ENCODE measurements at regions not wholly inside any gene's neighbourhood (a gene's known extent, or its start where the extent isn't known, plus 50 kb on each side); places are given as distances from the start of the nearest gene placed in this dataset.
"Not testable (repeated sequence)": the region's sequence is repeated elsewhere in the genome, so short reads cannot be mapped to it uniquely, and the experiment has no call there.

DNA sequence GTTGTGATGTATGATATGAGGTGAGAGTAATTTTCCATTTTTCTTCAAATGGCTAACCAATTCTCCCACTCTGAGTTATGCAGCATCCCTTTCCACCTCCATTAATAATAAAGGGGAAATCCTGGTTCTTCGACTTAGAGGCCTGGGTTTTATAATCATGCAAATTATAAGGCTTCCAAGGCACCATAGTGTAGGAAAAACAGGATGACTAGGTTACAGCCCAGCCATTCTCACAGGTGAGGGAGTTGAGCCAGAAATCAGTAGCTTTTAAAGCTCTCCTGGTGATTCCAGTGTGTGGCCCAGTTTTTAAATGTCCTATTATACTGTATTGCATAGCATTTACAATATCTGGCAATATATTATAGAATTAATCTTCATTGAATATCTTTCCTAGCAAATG is 203.1 kb downstream of the ARHGEF9 start:
- TF ChIP-seq, protein P1, sequence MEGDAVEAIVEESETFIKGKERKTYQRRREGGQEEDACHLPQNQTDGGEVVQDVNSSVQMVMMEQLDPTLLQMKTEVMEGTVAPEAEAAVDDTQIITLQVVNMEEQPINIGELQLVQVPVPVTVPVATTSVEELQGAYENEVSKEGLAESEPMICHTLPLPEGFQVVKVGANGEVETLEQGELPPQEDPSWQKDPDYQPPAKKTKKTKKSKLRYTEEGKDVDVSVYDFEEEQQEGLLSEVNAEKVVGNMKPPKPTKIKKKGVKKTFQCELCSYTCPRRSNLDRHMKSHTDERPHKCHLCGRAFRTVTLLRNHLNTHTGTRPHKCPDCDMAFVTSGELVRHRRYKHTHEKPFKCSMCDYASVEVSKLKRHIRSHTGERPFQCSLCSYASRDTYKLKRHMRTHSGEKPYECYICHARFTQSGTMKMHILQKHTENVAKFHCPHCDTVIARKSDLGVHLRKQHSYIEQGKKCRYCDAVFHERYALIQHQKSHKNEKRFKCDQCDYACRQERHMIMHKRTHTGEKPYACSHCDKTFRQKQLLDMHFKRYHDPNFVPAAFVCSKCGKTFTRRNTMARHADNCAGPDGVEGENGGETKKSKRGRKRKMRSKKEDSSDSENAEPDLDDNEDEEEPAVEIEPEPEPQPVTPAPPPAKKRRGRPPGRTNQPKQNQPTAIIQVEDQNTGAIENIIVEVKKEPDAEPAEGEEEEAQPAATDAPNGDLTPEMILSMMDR (IDR thresholded peaks at IDR 0.05; ENCODE audit: control insufficient read depth, insufficient read depth, low read depth, low read length, missing control alignments) = no peak
- DNase-seq (ENCODE audit: low read depth) = no peak
- H3K4me3 ChIP-seq (ENCODE audit: control insufficient read depth, low read depth, low read length) = no peak overlapping the region

DNA sequence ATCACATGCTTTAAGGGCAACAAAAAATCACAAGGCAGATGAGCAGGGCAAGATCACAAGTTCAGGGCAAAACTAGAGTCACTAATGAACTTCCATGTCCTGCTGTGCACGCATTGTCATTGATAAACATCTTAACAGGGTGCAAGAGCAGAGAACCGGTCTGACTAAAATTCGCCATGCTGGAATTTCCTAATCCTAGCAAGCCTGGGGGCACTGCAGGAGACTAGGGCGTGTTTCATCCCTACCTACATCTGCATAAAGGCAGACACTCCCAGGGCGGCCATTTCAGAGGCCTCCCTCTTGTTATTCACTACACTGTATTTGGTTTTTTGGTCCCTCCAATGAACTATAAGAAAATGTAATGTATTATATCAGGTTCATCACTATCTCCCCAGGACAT is 203.6 kb downstream of the ARHGEF9 start:
- no peak for DNase-seq (ENCODE audit: low read depth)
- H3K4me3 ChIP-seq (ENCODE audit: control insufficient read depth, low read depth, low read length) = no peak overlapping the region
- TF ChIP-seq, protein P1 (IDR thresholded peaks at IDR 0.05; ENCODE audit: control insufficient read depth, insufficient read depth, low read depth, low read length, missing control alignments) = no peak

DNA sequence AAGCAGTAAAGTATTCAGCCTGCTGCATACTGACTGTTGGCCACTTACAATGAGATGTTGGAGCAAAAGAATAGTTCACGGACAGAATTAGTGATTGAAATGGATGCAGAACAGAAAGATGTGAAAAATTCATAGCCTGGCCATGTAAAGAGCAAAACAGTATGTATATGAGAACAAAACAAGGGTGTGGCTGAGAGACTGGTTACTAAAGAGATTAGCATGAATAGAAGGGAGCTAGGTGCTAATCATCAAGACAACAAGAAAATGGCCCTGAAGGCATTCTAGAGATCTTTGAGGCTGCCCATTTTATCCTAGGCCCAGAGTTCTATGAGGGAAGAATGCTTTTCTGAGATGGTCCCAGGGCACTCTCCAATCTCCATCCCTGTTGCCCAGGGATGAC is 208.5 kb downstream of the ARHGEF9 start:
- TF ChIP-seq, protein P1 (IDR thresholded peaks at IDR 0.05; ENCODE audit: control insufficient read depth, insufficient read depth, low read depth, low read length, missing control alignments) = no peak
- no peak overlapping the region for H3K4me3 ChIP-seq (ENCODE audit: control insufficient read depth, low read depth, low read length)

GRCh38 chrX:63575700-63576099 is 209.3 kb downstream of the ARHGEF9 start:
- not testable (repeated sequence) for H3K4me3 ChIP-seq (ENCODE audit: control insufficient read depth, low read depth, low read length); DNase-seq (ENCODE audit: low read depth)

More for the DNA sequence above, 208.5 kb downstream of the ARHGEF9 start:
- DNase-seq (ENCODE audit: low read depth) = no peak

DNA sequence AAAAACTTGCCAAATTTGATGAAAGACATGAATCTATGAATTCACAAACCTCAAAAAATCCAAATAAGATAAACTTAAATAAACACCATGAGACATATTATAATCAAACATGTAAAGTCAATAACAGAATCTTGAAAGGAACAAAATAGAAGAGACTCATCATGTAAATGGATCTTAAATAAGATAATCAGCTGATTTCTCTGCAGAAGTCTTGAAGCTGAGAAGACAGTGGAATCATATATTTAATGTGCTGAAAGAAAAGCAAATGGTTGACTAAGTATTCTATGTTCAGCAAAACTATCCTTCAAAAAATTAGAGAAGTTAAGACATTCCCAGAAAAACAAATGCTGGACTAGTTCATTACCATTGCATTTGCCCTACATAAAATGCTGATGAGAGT is 215.7 kb upstream of the SPIN4 start:
- H3K4me3 ChIP-seq (ENCODE audit: control insufficient read depth, low read depth, low read length) = no peak overlapping the region

DNA sequence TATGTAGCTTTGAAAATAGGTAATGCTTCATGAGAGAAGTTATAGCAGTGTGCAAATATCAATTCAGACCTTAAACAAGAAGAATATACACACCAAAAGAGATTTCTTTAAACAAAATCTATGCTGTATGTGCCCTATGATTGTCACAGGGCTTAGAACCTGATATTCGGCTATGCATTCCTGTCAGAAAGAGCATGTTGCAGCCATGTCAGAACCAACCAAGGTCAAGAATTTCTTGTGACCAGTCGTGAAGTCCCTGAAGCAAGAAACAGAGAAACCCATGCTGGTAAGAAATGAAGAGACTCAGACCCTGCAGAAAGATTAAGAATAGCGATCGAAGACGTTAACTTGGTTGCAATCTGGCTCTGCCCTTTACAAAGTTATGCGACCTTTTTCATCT is 210.3 kb upstream of the SPIN4 start:
- TF ChIP-seq, protein P1 (IDR thresholded peaks at IDR 0.05; ENCODE audit: control insufficient read depth, insufficient read depth, low read depth, low read length, missing control alignments) = no peak
- H3K4me3 ChIP-seq (ENCODE audit: control insufficient read depth, low read depth, low read length) = peak overlapping the region; percentile 69
- DNase-seq (ENCODE audit: low read depth) = no peak

More for the DNA sequence above, 215.7 kb upstream of the SPIN4 start:
- TF ChIP-seq, protein P1 (IDR thresholded peaks at IDR 0.05; ENCODE audit: control insufficient read depth, insufficient read depth, low read depth, low read length, missing control alignments) = no peak
- DNase-seq (ENCODE audit: low read depth) = no peak

GRCh38 chrX:63560601-63561218 is 209.6 kb upstream of the SPIN4 start:
- TF ChIP-seq, protein P1 (IDR thresholded peaks at IDR 0.05; ENCODE audit: control insufficient read depth, insufficient read depth, low read depth, low read length, missing control alignments) = no peak
- DNase-seq (ENCODE audit: low read depth) = peak; percentile 32
- H3K4me3 ChIP-seq (ENCODE audit: control insufficient read depth, low read depth, low read length) = peak overlapping the region; percentile 69
